ENCODE measurements at regions not wholly inside any gene's neighbourhood (a gene's known extent, or its start where the extent isn't known, plus 50 kb on each side); places are given as distances from the start of the nearest gene placed in this dataset.
"Not testable (repeated sequence)": the region's sequence is repeated elsewhere in the genome, so short reads cannot be mapped to it uniquely, and the experiment has no call there.

- not testable (repeated sequence) for ATAC-seq
Measured at GRCh38 chr11:123344188-123344587, 85.9 kb upstream of the GRAMD1B start.

- no peak for ATAC-seq
Measured at GRCh38 chr11:123338997-123339752, 90.9 kb upstream of the GRAMD1B start.

GRCh38 chr11:123338266-123338800 lies 91.7 kb upstream of the GRAMD1B start:
- ATAC-seq = no peak

- no peak for ATAC-seq
Measured at GRCh38 chr11:123334925-123335324, 95.1 kb upstream of the GRAMD1B start.

- ATAC-seq = not testable (repeated sequence)
Measured at GRCh38 chr11:123332577-123332976, 97.5 kb upstream of the GRAMD1B start.

- no peak for ATAC-seq
Measured at GRCh38 chr11:123330948-123331347, 99.1 kb upstream of the GRAMD1B start.

- no peak for ATAC-seq
Measured at GRCh38 chr11:123330471-123330870, 99.6 kb upstream of the GRAMD1B start.

- ATAC-seq = no peak
Measured at GRCh38 chr11:123330071-123330470, 100.0 kb upstream of the GRAMD1B start.

GRCh38 chr11:123328281-123328867 lies 101.7 kb upstream of the GRAMD1B start:
- ATAC-seq = no peak

- no peak for ATAC-seq
Measured at GRCh38 chr11:123325533-123325932, 104.5 kb upstream of the GRAMD1B start.

GRCh38 chr11:123323568-123323967 lies 106.5 kb upstream of the GRAMD1B start:
- ATAC-seq = no peak

- no peak for ATAC-seq
Measured at GRCh38 chr11:123321636-123322035, 108.4 kb upstream of the GRAMD1B start.

- ATAC-seq = no peak
Measured at GRCh38 chr11:123318623-123319022, 111.4 kb upstream of the GRAMD1B start.

- not testable (repeated sequence) for ATAC-seq
Measured at GRCh38 chr11:123318132-123318531, 111.9 kb upstream of the GRAMD1B start.

GRCh38 chr11:123316003-123316402 lies 114.1 kb upstream of the GRAMD1B start:
- no peak for ATAC-seq

- ATAC-seq = no peak
Measured at GRCh38 chr11:123314972-123315371, 115.1 kb upstream of the GRAMD1B start.

GRCh38 chr11:123313262-123313661 lies 116.8 kb upstream of the GRAMD1B start:
- ATAC-seq = no peak

- no peak for ATAC-seq
Measured at GRCh38 chr11:123308077-123308476, 113.0 kb upstream of the CLMP start.

GRCh38 chr11:123307276-123307675 lies 112.2 kb upstream of the CLMP start:
- ATAC-seq = no peak

GRCh38 chr11:123306531-123306930 lies 111.5 kb upstream of the CLMP start:
- ATAC-seq = no peak

GRCh38 chr11:123305601-123306375 lies 110.7 kb upstream of the CLMP start:
- ATAC-seq = no peak

GRCh38 chr11:123304828-123305466 lies 109.9 kb upstream of the CLMP start:
- ATAC-seq = no peak

- no peak for ATAC-seq
Measured at GRCh38 chr11:123303924-123304323, 108.9 kb upstream of the CLMP start.
